ENCODE measurements at regions not wholly inside any gene's neighbourhood (a gene's known extent, or its start where the extent isn't known, plus 50 kb on each side); places are given as distances from the start of the nearest gene placed in this dataset.

GRCh38 chr13:79749984-79750551 lies 269.1 kb downstream of the NDFIP2 start:
- DNase-seq (ENCODE audit: low read depth in 4 of 4, low spot score in 3 of 4): peak in 3 of 4 donors; percentile 30 to 59 (median 54)

DNA sequence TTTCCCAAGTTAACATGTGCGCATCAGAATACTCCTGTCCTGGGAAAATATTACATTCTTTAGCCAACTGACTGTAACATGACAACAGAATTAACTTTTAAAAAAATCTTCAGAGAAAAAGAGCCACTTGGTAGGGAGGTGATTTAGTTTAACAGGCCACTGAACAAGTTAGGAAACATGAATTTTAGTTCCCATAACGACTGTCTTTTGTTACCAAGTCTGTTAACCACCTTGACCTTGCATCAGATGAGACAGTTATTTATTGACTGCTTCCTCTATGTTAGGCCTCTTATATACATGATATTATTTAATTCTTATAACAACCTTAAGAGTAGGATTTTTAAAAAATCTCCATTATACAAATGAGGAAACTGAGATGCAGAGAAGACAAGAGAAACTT lies 268.6 kb downstream of the NDFIP2 start:
- no peak for DNase-seq (ENCODE audit: low read depth in 4 of 4, low spot score in 3 of 4)

GRCh38 chr13:79745081-79745480 lies 264.1 kb downstream of the NDFIP2 start:
- DNase-seq (ENCODE audit: low read depth in 4 of 4, low spot score in 3 of 4): no peak

- no peak for DNase-seq (ENCODE audit: low read depth in 4 of 4, low spot score in 3 of 4)
These were observed 262.0 kb downstream of the NDFIP2 start for GRCh38 chr13:79742923-79743322.

GRCh38 chr13:79740991-79741390 lies 260.0 kb downstream of the NDFIP2 start:
- peak in 1 of 4 donors; percentile 36 for DNase-seq (ENCODE audit: low read depth in 4 of 4, low spot score in 3 of 4)

GRCh38 chr13:79736356-79736755 lies 255.4 kb downstream of the NDFIP2 start:
- DNase-seq (ENCODE audit: low read depth in 4 of 4, low spot score in 3 of 4): no peak

GRCh38 chr13:79735228-79735627 lies 254.3 kb downstream of the NDFIP2 start:
- no peak for DNase-seq (ENCODE audit: low read depth in 4 of 4, low spot score in 3 of 4)

DNA sequence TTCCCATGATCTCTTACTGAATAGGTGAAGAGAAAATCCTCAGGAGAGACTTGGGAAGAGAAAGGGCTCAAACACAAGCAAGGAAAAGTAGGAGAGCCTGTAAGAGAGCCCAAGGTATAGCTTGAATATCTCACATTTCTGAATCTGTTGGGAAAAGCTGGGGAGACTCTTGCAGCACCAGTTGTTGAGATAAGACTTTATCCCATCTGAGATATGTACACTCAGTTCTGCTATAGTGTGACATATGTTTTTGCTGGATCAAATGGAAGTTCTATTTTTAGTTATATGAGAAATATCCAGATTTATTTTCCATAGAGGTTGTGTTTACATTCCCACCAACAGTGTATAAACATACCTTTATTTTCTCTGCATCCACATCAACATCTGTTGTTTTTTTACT lies 246.1 kb downstream of the NDFIP2 start:
- no peak for DNase-seq (ENCODE audit: low read depth in 4 of 4, low spot score in 3 of 4)

DNA sequence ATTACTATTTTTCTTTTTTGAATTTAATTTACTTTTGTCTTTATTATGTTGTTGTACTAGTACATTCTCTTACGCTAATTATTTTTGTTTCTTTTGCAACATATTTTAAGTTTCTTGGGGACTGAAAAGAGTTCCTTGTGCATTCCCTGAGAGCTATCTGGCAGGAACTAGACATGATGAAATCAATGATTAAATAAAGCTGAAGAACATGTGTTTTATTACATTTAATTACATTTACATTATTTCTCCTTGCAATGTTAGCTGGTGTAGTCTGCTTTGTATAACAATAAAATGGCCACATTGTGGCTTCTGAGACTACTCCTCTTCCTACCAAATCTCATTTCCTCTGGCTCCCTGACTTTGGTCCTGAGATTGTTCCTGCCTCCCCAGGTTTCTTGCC lies 244.9 kb downstream of the NDFIP2 start:
- no peak for DNase-seq (ENCODE audit: low read depth in 4 of 4, low spot score in 3 of 4)

GRCh38 chr13:79724348-79725103 lies 243.6 kb downstream of the NDFIP2 start:
- peak in 2 of 4 donors; percentile 42 to 56 for DNase-seq (ENCODE audit: low read depth in 4 of 4, low spot score in 3 of 4)

GRCh38 chr13:79723519-79724024 lies 242.6 kb downstream of the NDFIP2 start:
- no peak for DNase-seq (ENCODE audit: low read depth in 4 of 4, low spot score in 3 of 4)

DNA sequence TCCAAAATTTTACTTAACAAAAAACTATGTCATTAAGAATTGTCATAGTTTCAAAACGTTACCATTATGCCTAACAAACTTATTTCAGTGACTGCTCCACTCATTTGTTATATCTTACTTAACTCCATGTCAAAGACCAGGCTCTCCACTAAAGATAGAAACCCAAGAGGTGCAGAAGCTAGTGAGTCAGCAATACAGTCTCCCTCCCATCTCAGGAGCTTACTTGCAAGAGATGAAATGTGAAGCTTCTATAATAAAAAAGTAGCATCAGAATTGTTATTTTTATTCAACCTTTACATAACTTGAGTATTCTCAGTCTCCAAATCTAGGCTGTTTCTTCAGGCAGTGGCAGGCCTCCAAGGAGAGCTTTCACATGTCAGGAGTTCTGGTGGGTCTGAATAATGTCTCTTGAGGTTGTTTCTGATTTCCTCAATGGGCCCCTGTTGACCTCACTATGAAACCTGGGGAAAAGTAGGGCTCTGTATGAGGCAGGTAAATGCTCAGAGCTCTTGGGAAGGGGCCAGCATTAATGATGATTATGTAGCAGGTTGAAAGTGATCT lies 242.0 kb downstream of the NDFIP2 start:
- DNase-seq (ENCODE audit: low read depth in 4 of 4, low spot score in 3 of 4): no peak

- no peak for DNase-seq (ENCODE audit: low read depth in 4 of 4, low spot score in 3 of 4)
These were observed 235.2 kb downstream of the NDFIP2 start for GRCh38 chr13:79716191-79716590.

GRCh38 chr13:79711631-79712030 lies 230.7 kb downstream of the NDFIP2 start:
- DNase-seq (ENCODE audit: low read depth in 4 of 4, low spot score in 3 of 4): no peak

- DNase-seq (ENCODE audit: low read depth in 4 of 4, low spot score in 3 of 4): no peak
These were observed 229.4 kb downstream of the NDFIP2 start for GRCh38 chr13:79710376-79710775.

DNA sequence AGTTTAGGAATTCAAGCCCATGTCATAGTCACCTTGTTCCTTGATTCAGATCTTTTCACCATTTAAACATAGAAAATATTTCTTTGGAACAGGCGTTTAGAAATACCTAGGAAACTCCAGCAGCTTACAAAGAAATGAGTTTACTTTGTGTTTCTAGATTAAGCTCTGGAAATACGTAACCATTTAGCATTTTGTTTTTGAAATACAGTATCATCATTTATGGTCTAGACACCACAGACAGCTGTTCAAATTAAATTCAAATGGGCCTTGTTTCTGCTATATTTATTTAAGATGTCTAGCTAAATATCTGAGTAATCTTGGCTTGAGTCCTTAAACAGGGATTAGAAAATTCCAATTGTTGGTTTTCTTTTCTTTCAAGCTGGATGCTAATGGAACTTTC lies 228.5 kb downstream of the NDFIP2 start:
- no peak for DNase-seq (ENCODE audit: low read depth in 4 of 4, low spot score in 3 of 4)

DNA sequence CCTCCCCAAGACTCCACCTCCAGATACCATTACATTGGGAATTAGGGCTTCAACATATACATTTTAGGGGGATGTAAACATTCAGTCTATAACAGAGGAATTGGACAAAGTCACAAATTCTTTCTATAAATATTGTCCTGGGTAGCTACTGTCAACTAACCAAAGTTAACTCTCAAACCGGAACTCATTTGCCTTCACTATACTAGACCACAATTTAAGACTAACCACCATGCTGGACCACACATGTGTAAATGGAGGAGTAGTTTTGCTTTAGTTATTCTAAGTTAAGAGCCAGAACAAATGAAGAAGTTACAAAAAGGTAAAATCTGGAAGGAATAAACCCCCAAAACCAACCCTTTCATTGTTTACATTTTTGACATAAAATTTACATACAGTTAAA lies 222.8 kb downstream of the NDFIP2 start:
- no peak for DNase-seq (ENCODE audit: low read depth in 4 of 4, low spot score in 3 of 4)

DNA sequence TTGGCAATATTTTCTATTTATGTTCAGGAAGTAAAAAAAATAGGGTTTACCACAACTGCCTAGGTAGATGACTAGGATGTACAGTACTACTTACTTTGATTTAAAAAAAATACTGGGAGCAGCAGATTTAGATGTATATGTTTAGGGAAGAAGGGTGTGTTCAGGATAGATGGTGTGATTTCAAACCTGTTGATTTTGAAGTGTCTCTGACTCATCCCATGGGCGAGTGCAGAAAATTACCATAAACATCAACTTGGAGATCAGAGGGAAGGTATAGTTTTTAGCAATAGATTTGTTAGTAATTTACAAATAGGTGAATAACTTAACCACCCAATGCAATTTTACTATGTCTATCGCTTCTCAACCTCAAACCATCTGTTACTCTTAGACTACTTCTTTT lies 214.8 kb downstream of the NDFIP2 start:
- no peak for DNase-seq (ENCODE audit: low read depth in 4 of 4, low spot score in 3 of 4)

DNA sequence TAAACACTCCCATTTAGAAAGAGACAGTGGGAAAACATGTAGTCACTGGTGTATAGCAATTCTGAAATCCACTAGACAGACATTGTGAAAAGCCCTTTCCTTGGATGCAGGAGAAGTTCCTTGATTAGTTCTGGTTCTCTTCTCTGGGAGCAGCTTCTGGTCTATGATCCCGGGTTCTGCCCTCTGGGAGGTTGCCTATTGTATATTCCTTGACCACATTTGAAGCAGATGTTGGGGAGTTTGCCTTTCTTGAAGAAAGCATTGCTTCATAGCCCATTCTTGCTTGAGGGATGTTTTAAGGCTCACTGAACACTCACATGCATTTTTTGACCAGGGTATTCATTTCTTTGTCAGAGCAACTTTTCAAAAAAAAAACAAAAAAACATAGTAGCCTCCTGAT lies 211.9 kb downstream of the NDFIP2 start:
- DNase-seq (ENCODE audit: low read depth in 4 of 4, low spot score in 3 of 4): no peak

DNA sequence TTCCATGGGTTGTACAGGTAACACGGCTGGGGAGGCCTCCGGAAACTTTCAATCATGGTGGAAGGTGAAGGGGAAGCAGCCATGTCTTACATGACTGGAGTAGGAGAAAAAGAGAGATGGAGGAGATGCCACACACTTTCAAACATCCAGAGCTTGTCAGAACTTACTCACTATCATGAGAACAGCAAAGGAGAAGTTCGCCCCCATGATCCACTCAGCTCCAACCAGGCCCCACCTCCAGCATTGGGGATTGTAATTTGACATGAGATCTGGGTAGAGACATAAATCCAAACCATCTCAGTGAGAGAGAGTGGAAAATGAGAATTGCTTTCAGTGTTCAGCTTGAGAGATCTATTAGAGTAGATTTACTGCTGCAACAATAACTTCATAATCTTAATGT lies 210.9 kb downstream of the NDFIP2 start:
- DNase-seq (ENCODE audit: low read depth in 4 of 4, low spot score in 3 of 4): no peak

DNA sequence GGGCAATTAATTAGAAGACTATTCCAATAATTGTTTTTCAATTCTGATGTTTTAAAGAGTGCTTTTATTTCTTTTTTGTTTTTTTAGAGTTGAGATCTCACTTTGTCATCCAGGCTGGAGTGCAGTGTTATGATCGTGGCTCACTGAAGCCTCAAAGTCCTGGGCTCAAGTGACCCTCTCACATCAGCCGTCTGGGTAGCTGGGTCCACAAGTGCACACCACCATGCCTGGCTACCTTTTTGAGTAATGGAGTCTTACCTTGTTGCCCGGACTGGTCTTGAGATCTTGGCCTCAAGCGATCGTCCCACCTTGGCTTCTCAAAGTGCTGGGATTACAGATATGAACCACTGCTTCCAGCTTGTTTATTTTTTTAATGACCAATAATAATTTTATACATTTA lies 207.8 kb downstream of the NDFIP2 start:
- DNase-seq (ENCODE audit: low read depth in 4 of 4, low spot score in 3 of 4): no peak

- DNase-seq (ENCODE audit: low read depth in 4 of 4, low spot score in 3 of 4): no peak
These were observed 205.5 kb downstream of the NDFIP2 start for GRCh38 chr13:79686441-79686840.

Data from right renal pelvis (tissue), 4 donors.